ENCODE measurements at regions not wholly inside any gene's neighbourhood (a gene's known extent, or its start where the extent isn't known, plus 50 kb on each side); places are given as distances from the start of the nearest gene placed in this dataset.

GRCh38 chr6:165894171-165894825, 231.3 kb upstream of the PDE10A start:
- Histone ChIP-seq H3K27me3 (ENCODE audit: control insufficient read depth, insufficient read depth, low read length) (no peaks in the 10 kb centered on the region), H3K36me3 (ENCODE audit: control insufficient read depth in 2 of 3, insufficient read depth in 3 of 3, low read length in 3 of 3) (no peaks in the 10 kb centered on the region), H3K27ac (ENCODE audit: low read depth in 2 of 2, low read length in 2 of 2) (no peak overlapping the region), H3K9ac (ENCODE audit: low read length in 3 of 3) (no peak overlapping the region), H3K4me1 (ENCODE audit: control insufficient read depth in 2 of 3, insufficient read depth in 2 of 3, low read depth in 1 of 3, low read length in 3 of 3) (no peaks in the 10 kb centered on the region), H3K4me3 (ENCODE audit: low read length in 3 of 3) (no peak overlapping the region), H3K9me3 (ENCODE audit: control insufficient read depth in 2 of 3, insufficient read depth in 1 of 3, low read length in 3 of 3) (no peaks in the 10 kb centered on the region)
- intact Hi-C loops (cut with DNase I), result no loop called here
- DNase-seq, result no peak
- TF ChIP-seq CTCF (IDR thresholded peaks at IDR 0.05; ENCODE audit: borderline replicate concordance, extremely low read depth, insufficient read depth), result no peak
- no peak for FAIRE-seq

GRCh38 chr6:165893431-165893830, 230.4 kb upstream of the PDE10A start:
- no peak for TF ChIP-seq CTCF (IDR thresholded peaks at IDR 0.05; ENCODE audit: borderline replicate concordance, extremely low read depth, insufficient read depth)
- no peaks in the 10 kb centered on the region for H3K9me3 ChIP-seq (ENCODE audit: control insufficient read depth in 2 of 3, insufficient read depth in 1 of 3, low read length in 3 of 3)
- no peak overlapping the region for H3K4me3 ChIP-seq (ENCODE audit: low read length in 3 of 3)
- H3K9ac ChIP-seq (ENCODE audit: low read length in 3 of 3), result no peak overlapping the region
- H3K4me1 ChIP-seq (ENCODE audit: control insufficient read depth in 2 of 3, insufficient read depth in 2 of 3, low read depth in 1 of 3, low read length in 3 of 3), result no peaks in the 10 kb centered on the region
- H3K27me3 ChIP-seq (ENCODE audit: control insufficient read depth, insufficient read depth, low read length), result no peaks in the 10 kb centered on the region
- no peak for DNase-seq
- H3K27ac ChIP-seq (ENCODE audit: low read depth in 2 of 2, low read length in 2 of 2), result no peak overlapping the region
- intact Hi-C loops (cut with DNase I), result no loop called here
- FAIRE-seq, result no peak
- no peaks in the 10 kb centered on the region for H3K36me3 ChIP-seq (ENCODE audit: control insufficient read depth in 2 of 3, insufficient read depth in 3 of 3, low read length in 3 of 3)

GRCh38 chr6:165891320-165891719, 228.3 kb upstream of the PDE10A start:
- FAIRE-seq (no peak), DNase-seq (no peak)
- no peak for TF ChIP-seq CTCF (IDR thresholded peaks at IDR 0.05; ENCODE audit: borderline replicate concordance, extremely low read depth, insufficient read depth)

GRCh38 chr6:165890404-165890735, 227.3 kb upstream of the PDE10A start:
- intact Hi-C loops (cut with DNase I), result no loop called here
- no peak overlapping the region for H3K9ac ChIP-seq (ENCODE audit: low read length in 3 of 3)
- H3K36me3 ChIP-seq (ENCODE audit: control insufficient read depth in 2 of 3, insufficient read depth in 3 of 3, low read length in 3 of 3), result no peaks in the 10 kb centered on the region
- no peak overlapping the region for H3K4me3 ChIP-seq (ENCODE audit: low read length in 3 of 3)
- DNase-seq (no peak), FAIRE-seq (no peak)
- H3K27ac ChIP-seq (ENCODE audit: low read depth in 2 of 2, low read length in 2 of 2), result no peak overlapping the region
- H3K9me3 ChIP-seq (ENCODE audit: control insufficient read depth in 2 of 3, insufficient read depth in 1 of 3, low read length in 3 of 3), result no peaks in the 10 kb centered on the region
- no peaks in the 10 kb centered on the region for H3K4me1 ChIP-seq (ENCODE audit: control insufficient read depth in 2 of 3, insufficient read depth in 2 of 3, low read depth in 1 of 3, low read length in 3 of 3)
- H3K27me3 ChIP-seq (ENCODE audit: control insufficient read depth, insufficient read depth, low read length), result no peaks in the 10 kb centered on the region
- TF ChIP-seq CTCF (IDR thresholded peaks at IDR 0.05; ENCODE audit: borderline replicate concordance, extremely low read depth, insufficient read depth), result no peak

More at GRCh38 chr6:165891320-165891719, 228.3 kb upstream of the PDE10A start:
- H3K4me1 ChIP-seq (ENCODE audit: control insufficient read depth in 2 of 3, insufficient read depth in 2 of 3, low read depth in 1 of 3, low read length in 3 of 3), result no peaks in the 10 kb centered on the region
- H3K4me3 ChIP-seq (ENCODE audit: low read length in 3 of 3), result no peak overlapping the region
- H3K9me3 ChIP-seq (ENCODE audit: control insufficient read depth in 2 of 3, insufficient read depth in 1 of 3, low read length in 3 of 3), result no peaks in the 10 kb centered on the region
- H3K9ac ChIP-seq (ENCODE audit: low read length in 3 of 3), result no peak overlapping the region
- no peaks in the 10 kb centered on the region for H3K27me3 ChIP-seq (ENCODE audit: control insufficient read depth, insufficient read depth, low read length)
- H3K36me3 ChIP-seq (ENCODE audit: control insufficient read depth in 2 of 3, insufficient read depth in 3 of 3, low read length in 3 of 3), result no peaks in the 10 kb centered on the region
- H3K27ac ChIP-seq (ENCODE audit: low read depth in 2 of 2, low read length in 2 of 2), result no peak overlapping the region
- intact Hi-C loops (cut with DNase I), result no loop called here

Measured in kidney (tissue), 13 donors.